ENCODE measurements at regions not wholly inside any gene's neighbourhood (a gene's known extent, or its start where the extent isn't known, plus 50 kb on each side); places are given as distances from the start of the nearest gene placed in this dataset.
"Not testable (repeated sequence)": the region's sequence is repeated elsewhere in the genome, so short reads cannot be mapped to it uniquely, and the experiment has no call there.

DNA sequence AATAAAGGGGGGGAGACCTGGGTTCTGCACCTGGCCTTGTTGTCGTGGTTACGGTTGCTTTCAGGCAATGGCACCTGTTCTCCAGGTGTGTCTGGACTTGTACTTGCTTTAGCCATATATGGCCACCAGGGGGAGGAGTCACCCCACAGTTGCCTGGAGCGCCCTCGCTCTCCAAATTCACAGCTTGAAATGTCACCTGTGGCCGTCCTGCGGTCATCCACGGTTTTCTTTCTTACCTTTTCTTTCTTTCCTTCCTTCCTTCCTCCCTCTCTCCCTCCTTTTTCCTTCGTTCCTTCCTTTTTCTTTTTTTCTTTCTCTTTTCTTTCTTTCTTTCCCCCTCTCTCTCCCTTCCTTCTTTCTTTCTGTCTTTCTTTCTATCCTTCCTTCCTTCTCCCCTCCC, 157.2 kb upstream of the ZNF92 start (continued):
- TF ChIP-seq, protein P1, sequence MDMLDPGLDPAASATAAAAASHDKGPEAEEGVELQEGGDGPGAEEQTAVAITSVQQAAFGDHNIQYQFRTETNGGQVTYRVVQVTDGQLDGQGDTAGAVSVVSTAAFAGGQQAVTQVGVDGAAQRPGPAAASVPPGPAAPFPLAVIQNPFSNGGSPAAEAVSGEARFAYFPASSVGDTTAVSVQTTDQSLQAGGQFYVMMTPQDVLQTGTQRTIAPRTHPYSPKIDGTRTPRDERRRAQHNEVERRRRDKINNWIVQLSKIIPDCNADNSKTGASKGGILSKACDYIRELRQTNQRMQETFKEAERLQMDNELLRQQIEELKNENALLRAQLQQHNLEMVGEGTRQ (CRISPR knock-in tag; IDR thresholded peaks at IDR 0.05), result no peak
- TF ChIP-seq SP1 (CRISPR knock-in tag; conservative IDR thresholded peaks at IDR 0.05) (no peak), ZNF317 (CRISPR knock-in tag; IDR thresholded peaks at IDR 0.05; ENCODE audit: borderline replicate concordance, low read depth) (no peak)
- TF ChIP-seq, protein P2, sequence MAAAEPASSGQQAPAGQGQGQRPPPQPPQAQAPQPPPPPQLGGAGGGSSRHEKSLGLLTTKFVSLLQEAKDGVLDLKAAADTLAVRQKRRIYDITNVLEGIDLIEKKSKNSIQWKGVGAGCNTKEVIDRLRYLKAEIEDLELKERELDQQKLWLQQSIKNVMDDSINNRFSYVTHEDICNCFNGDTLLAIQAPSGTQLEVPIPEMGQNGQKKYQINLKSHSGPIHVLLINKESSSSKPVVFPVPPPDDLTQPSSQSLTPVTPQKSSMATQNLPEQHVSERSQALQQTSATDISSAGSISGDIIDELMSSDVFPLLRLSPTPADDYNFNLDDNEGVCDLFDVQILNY (CRISPR knock-in tag; IDR thresholded peaks at IDR 0.05), result no peak
- TF ChIP-seq, protein P3, sequence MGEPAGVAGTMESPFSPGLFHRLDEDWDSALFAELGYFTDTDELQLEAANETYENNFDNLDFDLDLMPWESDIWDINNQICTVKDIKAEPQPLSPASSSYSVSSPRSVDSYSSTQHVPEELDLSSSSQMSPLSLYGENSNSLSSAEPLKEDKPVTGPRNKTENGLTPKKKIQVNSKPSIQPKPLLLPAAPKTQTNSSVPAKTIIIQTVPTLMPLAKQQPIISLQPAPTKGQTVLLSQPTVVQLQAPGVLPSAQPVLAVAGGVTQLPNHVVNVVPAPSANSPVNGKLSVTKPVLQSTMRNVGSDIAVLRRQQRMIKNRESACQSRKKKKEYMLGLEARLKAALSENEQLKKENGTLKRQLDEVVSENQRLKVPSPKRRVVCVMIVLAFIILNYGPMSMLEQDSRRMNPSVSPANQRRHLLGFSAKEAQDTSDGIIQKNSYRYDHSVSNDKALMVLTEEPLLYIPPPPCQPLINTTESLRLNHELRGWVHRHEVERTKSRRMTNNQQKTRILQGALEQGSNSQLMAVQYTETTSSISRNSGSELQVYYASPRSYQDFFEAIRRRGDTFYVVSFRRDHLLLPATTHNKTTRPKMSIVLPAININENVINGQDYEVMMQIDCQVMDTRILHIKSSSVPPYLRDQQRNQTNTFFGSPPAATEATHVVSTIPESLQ (CRISPR knock-in tag; IDR thresholded peaks at IDR 0.05), result no peak

DNA sequence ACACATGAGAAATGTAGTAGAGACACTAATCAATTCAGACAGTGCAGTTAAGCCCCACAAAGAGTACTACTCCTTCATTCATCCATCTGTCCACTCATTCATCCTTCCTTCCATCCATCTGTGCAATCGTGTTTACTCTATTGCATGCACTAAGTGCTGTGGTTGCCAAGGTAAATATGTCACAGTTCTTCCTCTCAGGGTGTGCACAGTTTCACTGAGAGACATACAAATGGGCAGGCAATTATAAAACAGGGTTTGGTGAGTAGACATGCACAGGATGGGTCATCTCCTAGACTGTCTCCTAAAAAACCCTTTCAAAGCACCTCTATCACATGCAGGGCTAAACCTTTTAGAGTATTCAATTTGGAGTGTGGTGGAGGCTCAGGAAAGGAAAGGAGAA, 160.4 kb upstream of the ZNF92 start:
- H3K4me3 Mint-ChIP-seq; POLR2A ChIA-PET; H3K4me1 Mint-ChIP-seq; H3K27ac Mint-ChIP-seq; CTCF ChIA-PET; ATAC-seq; H3K27me3 Mint-ChIP-seq (ENCODE audit: low read depth); H3K36me3 Mint-ChIP-seq; DNase-seq (ENCODE audit: low spot score); H3K9me3 Mint-ChIP-seq: not testable (repeated sequence)

DNA sequence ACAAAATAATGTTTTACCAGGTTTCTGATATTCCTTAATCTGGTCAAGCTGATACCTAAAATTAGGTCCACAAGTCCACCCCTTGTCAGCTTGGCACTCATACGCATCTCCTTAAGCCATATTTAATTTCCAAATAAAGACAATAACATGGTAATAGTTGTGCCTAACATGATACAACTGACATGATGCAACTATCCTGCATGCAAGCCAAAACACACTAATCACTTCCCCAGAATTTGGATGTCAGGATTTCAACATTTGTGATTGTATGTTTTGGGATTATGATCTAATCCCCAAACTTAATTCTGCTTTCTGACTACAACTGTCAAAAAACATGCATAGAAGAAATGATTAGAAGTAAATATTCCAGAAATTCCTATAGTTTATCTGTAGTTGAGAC, 174.4 kb upstream of the ZNF92 start:
- DNase-seq (ENCODE audit: low spot score); H3K36me3 Mint-ChIP-seq; H3K27ac Mint-ChIP-seq; ATAC-seq; H3K4me1 Mint-ChIP-seq; H3K9me3 Mint-ChIP-seq; H3K4me3 Mint-ChIP-seq; POLR2A ChIA-PET; CTCF ChIA-PET; H3K27me3 Mint-ChIP-seq (ENCODE audit: low read depth): not testable (repeated sequence)

DNA sequence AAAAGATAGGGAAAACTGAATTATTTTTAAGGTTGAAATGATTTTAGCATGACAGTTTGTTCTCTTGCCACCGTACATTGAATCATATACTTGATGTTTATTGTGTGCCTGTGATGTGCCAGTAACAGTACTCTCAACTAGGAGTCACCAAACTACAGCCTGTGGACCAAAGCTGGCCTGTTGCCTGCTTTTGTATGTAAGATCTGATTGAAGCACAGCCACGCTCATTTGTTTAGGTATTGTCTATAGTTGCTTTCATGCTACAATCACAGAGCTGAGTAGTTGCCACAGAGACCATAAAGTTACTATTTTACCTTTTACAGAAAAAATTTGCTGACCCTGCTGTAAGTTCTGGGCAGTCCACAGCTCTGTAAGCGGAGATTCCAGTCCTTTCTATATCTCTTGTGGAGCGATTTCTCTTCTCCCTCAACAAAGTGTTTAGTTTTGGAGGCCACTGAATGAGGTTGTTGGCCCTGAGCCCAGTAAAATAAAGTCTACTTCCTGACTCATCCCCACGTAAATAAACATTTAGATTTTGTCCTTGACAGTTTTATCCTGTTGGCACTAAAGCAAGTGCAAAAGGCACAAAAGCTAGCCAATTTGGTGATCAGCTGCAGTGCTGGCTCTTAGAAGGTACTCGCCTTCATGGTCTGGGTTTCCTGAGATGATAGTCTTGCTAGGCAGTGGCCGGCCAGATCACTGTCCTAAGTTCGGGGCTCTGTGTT, 180.2 kb upstream of the ZNF92 start:
- H3K27ac Mint-ChIP-seq; H3K4me3 Mint-ChIP-seq; CTCF ChIA-PET; ATAC-seq; POLR2A ChIA-PET; H3K27me3 Mint-ChIP-seq (ENCODE audit: low read depth); H3K36me3 Mint-ChIP-seq; DNase-seq (ENCODE audit: low spot score); H3K9me3 Mint-ChIP-seq; H3K4me1 Mint-ChIP-seq: not testable (repeated sequence)

DNA sequence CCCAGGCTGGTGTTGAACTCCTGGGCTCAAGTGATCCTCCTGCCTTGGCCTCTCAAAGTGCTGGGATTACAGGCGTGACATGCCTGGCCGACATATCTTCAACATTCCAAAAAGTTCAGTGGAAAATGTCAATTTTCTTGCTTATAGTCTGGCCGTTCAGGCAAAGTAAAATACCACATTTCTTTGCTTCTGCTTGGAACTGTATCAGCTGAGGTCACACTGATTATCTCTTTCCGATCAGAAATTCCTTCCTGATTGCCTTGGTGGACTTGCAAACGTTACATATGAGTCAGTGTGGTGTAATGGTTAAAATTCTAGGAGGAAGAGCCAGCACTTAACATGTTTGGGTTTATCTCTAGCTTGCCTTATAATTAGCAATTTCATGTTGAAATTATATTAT, 170.6 kb upstream of the ERV3-1 start:
- POLR2A ChIA-PET; H3K4me1 Mint-ChIP-seq; H3K27ac Mint-ChIP-seq; H3K27me3 Mint-ChIP-seq (ENCODE audit: low read depth); H3K4me3 Mint-ChIP-seq; DNase-seq (ENCODE audit: low spot score); CTCF ChIA-PET; ATAC-seq; H3K9me3 Mint-ChIP-seq; H3K36me3 Mint-ChIP-seq: not testable (repeated sequence)

DNA sequence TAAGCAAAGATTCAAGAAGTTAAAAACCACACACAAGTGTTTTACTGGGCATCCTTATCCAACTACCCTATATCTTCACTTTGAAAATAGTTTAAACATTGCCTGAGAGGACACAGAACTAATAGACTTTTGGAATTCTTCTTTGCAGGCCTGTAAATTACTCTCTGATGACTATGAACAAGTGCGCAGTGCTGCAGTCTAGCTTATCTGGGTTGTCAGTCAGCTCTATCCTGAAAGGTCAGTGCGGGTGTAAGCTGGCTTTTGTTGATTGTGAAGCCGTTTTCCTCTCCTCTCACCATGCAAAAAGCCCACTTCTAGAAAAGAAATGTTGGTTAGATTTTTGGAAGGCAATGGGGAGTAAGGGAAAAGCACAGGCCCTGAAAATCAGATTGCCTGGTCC, 143.6 kb upstream of the ERV3-1 start:
- H3K9me3 Mint-ChIP-seq; H3K4me3 Mint-ChIP-seq; H3K36me3 Mint-ChIP-seq; DNase-seq (ENCODE audit: low spot score); ATAC-seq; H3K27ac Mint-ChIP-seq; POLR2A ChIA-PET; H3K27me3 Mint-ChIP-seq (ENCODE audit: low read depth); CTCF ChIA-PET; H3K4me1 Mint-ChIP-seq: not testable (repeated sequence)

DNA sequence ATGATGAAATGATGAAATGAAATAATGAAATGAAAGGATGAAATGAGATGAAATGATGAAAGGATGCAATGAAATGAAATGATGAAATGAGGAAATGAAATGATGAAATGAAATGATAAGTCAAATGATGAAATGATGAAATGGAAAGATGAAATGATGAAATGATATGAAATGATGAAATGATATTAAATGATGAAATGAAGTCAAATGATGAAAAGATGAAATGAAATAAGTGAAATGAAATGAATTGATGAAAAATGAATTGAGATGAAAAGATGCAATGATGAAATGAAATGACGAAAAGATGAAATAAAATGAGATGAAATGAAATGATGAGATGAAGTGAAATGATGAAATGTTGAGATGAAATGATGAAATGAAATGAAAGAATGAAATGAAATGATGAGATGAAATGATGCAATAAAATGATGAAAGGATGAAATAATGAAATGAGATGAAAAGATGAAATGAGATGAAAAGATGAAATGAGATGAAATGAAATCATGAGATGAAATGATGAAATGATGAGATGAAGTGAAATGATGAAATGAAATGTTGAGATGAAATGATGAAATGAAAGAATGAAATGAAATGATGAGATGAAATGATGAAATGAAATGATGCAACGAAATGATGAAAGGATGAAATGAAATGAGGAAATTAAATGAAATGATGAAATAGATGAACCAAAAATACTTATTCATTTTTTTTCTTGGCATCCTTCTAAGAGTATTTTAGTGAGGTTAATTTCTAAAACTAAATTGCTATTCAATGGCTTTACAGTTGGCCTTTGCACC, 139.8 kb upstream of the ERV3-1 start:
- H3K4me3 Mint-ChIP-seq; ATAC-seq; H3K27ac Mint-ChIP-seq; H3K9me3 Mint-ChIP-seq; DNase-seq (ENCODE audit: low spot score); H3K36me3 Mint-ChIP-seq; CTCF ChIA-PET; H3K27me3 Mint-ChIP-seq (ENCODE audit: low read depth); POLR2A ChIA-PET; H3K4me1 Mint-ChIP-seq: not testable (repeated sequence)

DNA sequence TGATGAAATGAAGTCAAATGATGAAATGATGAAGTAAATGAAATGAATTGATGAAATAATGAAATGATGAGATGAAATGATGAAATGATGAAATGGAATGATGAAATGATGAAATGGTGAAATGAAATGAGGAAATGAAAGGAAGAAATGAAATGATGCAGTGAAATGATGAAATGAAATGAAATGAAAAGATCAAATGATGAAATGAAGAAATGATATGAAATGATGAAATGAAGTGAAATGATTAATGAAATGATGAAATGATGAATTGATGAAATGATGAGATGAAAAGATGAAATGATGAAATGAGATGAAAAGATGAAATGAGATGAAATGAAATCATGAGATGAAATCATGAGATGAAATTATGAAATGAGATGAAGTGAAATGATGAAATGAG, 139.2 kb upstream of the ERV3-1 start:
- DNase-seq (ENCODE audit: low spot score); H3K9me3 Mint-ChIP-seq; H3K4me3 Mint-ChIP-seq; H3K27ac Mint-ChIP-seq; H3K36me3 Mint-ChIP-seq; H3K4me1 Mint-ChIP-seq; ATAC-seq; POLR2A ChIA-PET; H3K27me3 Mint-ChIP-seq (ENCODE audit: low read depth); CTCF ChIA-PET: not testable (repeated sequence)

DNA sequence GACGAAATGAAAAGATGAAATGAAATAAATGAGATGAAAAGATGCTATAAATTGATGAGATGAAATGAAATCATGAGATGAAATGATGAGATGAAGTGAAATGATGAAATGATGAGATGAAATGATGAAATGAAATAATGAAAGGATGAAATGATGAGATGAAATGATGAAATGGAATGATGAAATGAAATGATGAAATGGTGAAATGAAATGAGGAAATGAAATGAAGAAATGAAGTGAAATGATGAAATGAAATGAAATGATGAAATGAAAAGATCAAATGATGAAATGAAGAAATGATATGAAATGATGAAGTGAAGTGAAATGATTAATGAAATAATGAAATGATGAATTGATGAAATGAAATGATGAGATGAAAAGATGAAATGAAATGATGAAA, 138.5 kb upstream of the ERV3-1 start:
- CTCF ChIA-PET; ATAC-seq; H3K4me3 Mint-ChIP-seq; DNase-seq (ENCODE audit: low spot score); POLR2A ChIA-PET; H3K27me3 Mint-ChIP-seq (ENCODE audit: low read depth); H3K9me3 Mint-ChIP-seq; H3K27ac Mint-ChIP-seq; H3K4me1 Mint-ChIP-seq; H3K36me3 Mint-ChIP-seq: not testable (repeated sequence)

DNA sequence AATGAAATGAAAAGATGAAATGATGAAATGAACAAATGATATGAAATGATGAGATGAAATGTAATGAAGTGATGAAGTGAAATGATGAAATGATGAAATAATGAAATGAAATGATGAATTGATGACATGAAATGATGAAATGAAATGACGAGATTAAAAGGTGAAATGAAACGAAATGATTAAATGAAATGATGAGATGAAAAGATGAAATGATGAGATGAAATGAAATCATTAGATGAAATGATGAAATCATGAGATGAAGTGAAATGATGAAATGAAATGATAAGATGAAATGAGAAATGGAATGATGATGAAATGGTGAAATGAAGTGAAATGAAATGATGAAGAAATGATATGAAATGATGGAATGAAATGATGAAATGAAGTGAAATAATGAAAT, 138.1 kb upstream of the ERV3-1 start:
- CTCF ChIA-PET; H3K4me3 Mint-ChIP-seq; H3K36me3 Mint-ChIP-seq; ATAC-seq; H3K9me3 Mint-ChIP-seq; H3K27ac Mint-ChIP-seq; H3K4me1 Mint-ChIP-seq; POLR2A ChIA-PET; H3K27me3 Mint-ChIP-seq (ENCODE audit: low read depth); DNase-seq (ENCODE audit: low spot score): not testable (repeated sequence)

All from WTC11 (cell line).